Spleen (tissue), 7 donors: ENCODE measurements at regions not wholly inside any gene's neighbourhood (a gene's known extent, or its start where the extent isn't known, plus 50 kb on each side); places are given as distances from the start of the nearest gene placed in this dataset.

Experiments used
- POLR2A ChIP-seq, 3 donors: fragments of 450-650 bp; IDR thresholded peaks; one replicate each; pipeline ENCODE4 v1.5.1; 2017; ENCODE audit warnings: antibody characterized with exemption in 3 of 3, mild to moderate bottlenecking in 1 of 3
- TF ChIP-seq, protein P1 (sequence below), 11 experiments: fragments of 200-600 bp in 7 of 11; fragments of 450-650 bp in 4 of 11; sonication (generic) in 4 of 11; IDR thresholded peaks in 8 of 11; conservative IDR thresholded peaks in 3 of 11; 1 replicate in 7 of 11; 2 replicates in 4 of 11; pipeline versions ENCODE4 v1.4.0 to v1.8.0; 2016 to 2021; ENCODE audit warnings: antibody characterized with exemption in 11 of 11, inconsistent platforms in 4 of 11, mild to moderate bottlenecking in 1 of 11
- donor health status: DM: no; HTN: no; CAD: no; lungs with moderate emphysema.
- donor health status: DM: no; HTN: no; CAD: no.
- donor health status: DM: no; HTN: no; CAD: no.

DNA sequence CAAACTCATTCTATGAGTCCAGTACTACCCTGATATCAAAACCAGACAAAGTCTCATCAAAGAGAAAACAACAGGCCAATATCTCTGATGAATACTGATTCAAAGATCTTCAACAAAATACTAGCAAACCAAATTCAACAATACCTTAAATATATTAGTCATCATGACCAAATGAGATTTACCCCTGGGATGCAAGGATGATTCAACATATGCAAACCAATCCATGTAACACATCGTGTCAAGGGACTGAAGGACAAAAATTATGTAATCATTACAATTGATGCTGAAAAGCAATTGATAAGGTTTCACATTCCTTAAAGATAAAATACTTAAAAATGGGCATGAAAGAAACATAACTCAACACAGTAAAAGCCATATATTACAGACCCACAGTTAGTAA lies 1476.9 kb downstream of the SI start:
- TF ChIP-seq, protein P1, sequence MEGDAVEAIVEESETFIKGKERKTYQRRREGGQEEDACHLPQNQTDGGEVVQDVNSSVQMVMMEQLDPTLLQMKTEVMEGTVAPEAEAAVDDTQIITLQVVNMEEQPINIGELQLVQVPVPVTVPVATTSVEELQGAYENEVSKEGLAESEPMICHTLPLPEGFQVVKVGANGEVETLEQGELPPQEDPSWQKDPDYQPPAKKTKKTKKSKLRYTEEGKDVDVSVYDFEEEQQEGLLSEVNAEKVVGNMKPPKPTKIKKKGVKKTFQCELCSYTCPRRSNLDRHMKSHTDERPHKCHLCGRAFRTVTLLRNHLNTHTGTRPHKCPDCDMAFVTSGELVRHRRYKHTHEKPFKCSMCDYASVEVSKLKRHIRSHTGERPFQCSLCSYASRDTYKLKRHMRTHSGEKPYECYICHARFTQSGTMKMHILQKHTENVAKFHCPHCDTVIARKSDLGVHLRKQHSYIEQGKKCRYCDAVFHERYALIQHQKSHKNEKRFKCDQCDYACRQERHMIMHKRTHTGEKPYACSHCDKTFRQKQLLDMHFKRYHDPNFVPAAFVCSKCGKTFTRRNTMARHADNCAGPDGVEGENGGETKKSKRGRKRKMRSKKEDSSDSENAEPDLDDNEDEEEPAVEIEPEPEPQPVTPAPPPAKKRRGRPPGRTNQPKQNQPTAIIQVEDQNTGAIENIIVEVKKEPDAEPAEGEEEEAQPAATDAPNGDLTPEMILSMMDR (IDR thresholded peaks at IDR 0.05 in 8 of 11, conservative IDR thresholded peaks at IDR 0.05 in 3 of 11) = no peak
- no peak for TF ChIP-seq POLR2A (IDR thresholded peaks at IDR 0.05)
